GM12878 (cell line): ENCODE measurements at regions not wholly inside any gene's neighbourhood (a gene's known extent, or its start where the extent isn't known, plus 50 kb on each side); places are given as distances from the start of the nearest gene placed in this dataset.

Experiments used
- ATAC-seq: fragments of 200-7000 bp; cut with Tn5 transposase; 3 replicates; pipeline ENCODE4 v1.9.1; 2020; ENCODE audit warnings: mild to moderate bottlenecking, moderate library complexity
- BruUV-seq: library from RNA; stranded (reverse); fragments of 400-500 nt; replicated peaks from 2 replicates; lab custom pipeline; 2021; lab: Mats Ljungman, UMichigan
- CTCF ChIA-PET: fragments of 300-600 bp; sonication (Branson Sonifier 250); formaldehyde crosslinking; extraction: SDS; loops from one replicate; lab custom pipeline; 2021; ENCODE audit warnings: inconsistent platforms; lab: Yijun Ruan, JAX
- POLR2A ChIA-PET: fragments of 350-600 bp; formaldehyde crosslinking; extraction: SDS; loops from one replicate; lab custom pipeline; 2021; ENCODE audit warnings: inconsistent platforms; lab: Charles Lee
- RAD21 ChIA-PET: fragments of 300-600 bp; sonication (Branson Sonifier 250); formaldehyde crosslinking; loops from one replicate; lab custom pipeline; 2023; ENCODE audit warnings: antibody characterized with exemption; ENCODE audit not compliant: unreplicated experiment; lab: Charles Lee
- SMC1A ChIA-PET: fragments of 300-600 bp; sonication (Branson Sonifier 250); formaldehyde crosslinking; loops from one replicate; lab custom pipeline; 2023; ENCODE audit not compliant: unreplicated experiment, uncharacterized antibody; lab: Charles Lee
- DNase-seq: peaks from one replicate; pipeline ENCODE4 v3.0.0-alpha.2; 2011; ENCODE audit warnings: low read depth, low spot score
- FAIRE-seq: peaks from 3 replicates; lab custom pipeline; 2011; peaks lifted over from hg19 to GRCh38; lab: Jason Lieb, UNC
- H2AFZ ChIP-seq: 2 replicates; pipeline ENCODE4 v1.6.0; 2011; ENCODE audit warnings: low read depth, low read length, control low read depth; ENCODE audit not compliant: control insufficient read depth
- H3K27ac ChIP-seq: 2 replicates; pipeline ENCODE4 v1.5.1; 2011; ENCODE audit warnings: control low read depth; ENCODE audit not compliant: control insufficient read depth, insufficient read depth
- H3K27me3 ChIP-seq, 2 experiments: replicated peaks in 1 of 2; 2 replicates each; pipeline versions ENCODE4 v1.6.0 to v1.6.1; 2011; ENCODE audit warnings: low read length in 1 of 2; ENCODE audit not compliant: control insufficient read depth in 2 of 2, insufficient read depth in 2 of 2
- H3K36me3 ChIP-seq, 2 experiments: 2 replicates each; pipeline ENCODE4 v1.5.1; 2011; ENCODE audit warnings: low read length in 1 of 2; ENCODE audit not compliant: control insufficient read depth in 2 of 2, insufficient read depth in 2 of 2
- H3K4me1 ChIP-seq: 2 replicates; pipeline ENCODE4 v1.6.1; 2011; ENCODE audit warnings: mild to moderate bottlenecking, low read length, moderate library complexity, mixed read lengths; ENCODE audit not compliant: control insufficient read depth, insufficient read depth
- H3K4me2 ChIP-seq: 2 replicates; pipeline ENCODE4 v1.6.0; 2011; ENCODE audit warnings: control low read depth; ENCODE audit not compliant: control insufficient read depth, insufficient read depth
- H3K4me3 ChIP-seq: fragments of 200-600 bp; sonication (generic); 2 replicates; pipeline ENCODE4 v1.5.1; 2016
- H3K79me2 ChIP-seq: 2 replicates; pipeline ENCODE4 v1.6.0; 2011; ENCODE audit warnings: low read length; ENCODE audit not compliant: control insufficient read depth, insufficient read depth
- H3K9ac ChIP-seq: 2 replicates; pipeline ENCODE4 v1.8.0; 2011; ENCODE audit warnings: low read length, control low read depth, mixed read lengths; ENCODE audit not compliant: control insufficient read depth, insufficient read depth
- H3K9me3 ChIP-seq: replicated peaks from 3 replicates; pipeline ENCODE4 v1.5.1; 2011; ENCODE audit warnings: mild to moderate bottlenecking, low read length; ENCODE audit not compliant: control insufficient read depth, insufficient read depth
- H4K20me1 ChIP-seq: 2 replicates; pipeline ENCODE4 v1.6.0; 2011; ENCODE audit not compliant: control insufficient read depth, insufficient read depth
- BCL11A ChIP-seq: IDR thresholded peaks from 2 replicates; pipeline ENCODE4 v1.6.1; 2011; ENCODE audit warnings: low read depth, low read length
- CHD2 ChIP-seq: IDR thresholded peaks from 2 replicates; pipeline ENCODE4 v1.6.1; 2011; ENCODE audit warnings: low read depth, low read length, improper control_type of control experiment, borderline replicate concordance
- FOXK2 ChIP-seq: fragments of 450-650 bp; IDR thresholded peaks from 2 replicates; pipeline ENCODE4 v1.6.1; 2017; ENCODE audit warnings: mild to moderate bottlenecking, moderate library complexity
- FOXM1 ChIP-seq: IDR thresholded peaks from 2 replicates; pipeline ENCODE4 v1.6.1; 2012; ENCODE audit warnings: low read depth, mild to moderate bottlenecking, inconsistent platforms, low read length, moderate library complexity
- MEF2B ChIP-seq: fragments of 450-650 bp; IDR thresholded peaks from 2 replicates; pipeline ENCODE4 v1.6.1; 2018; ENCODE audit warnings: mild to moderate bottlenecking, moderate library complexity; ENCODE audit not compliant: partially characterized antibody, poor library complexity, severe bottlenecking
- NFYA ChIP-seq: IDR thresholded peaks from 2 replicates; pipeline ENCODE4 v1.6.1; 2011; ENCODE audit warnings: low read depth, mild to moderate bottlenecking, low read length, improper control_type of control experiment, borderline replicate concordance
- NR2C2 ChIP-seq: IDR thresholded peaks from 2 replicates; pipeline ENCODE4 v1.6.1; 2011; ENCODE audit warnings: borderline replicate concordance, low read depth; ENCODE audit not compliant: control insufficient read depth, insufficient read length
- PML ChIP-seq: IDR thresholded peaks from 2 replicates; pipeline ENCODE4 v1.6.1; 2012; ENCODE audit warnings: low read length, inconsistent platforms
- SMARCA5 ChIP-seq: fragments of 450-650 bp; IDR thresholded peaks from 2 replicates; pipeline ENCODE4 v1.6.1; 2017; ENCODE audit warnings: mild to moderate bottlenecking
- SREBF1 ChIP-seq: IDR thresholded peaks from 2 replicates; pipeline ENCODE4 v1.6.1; 2012; ENCODE audit warnings: mild to moderate bottlenecking, low read length
- SUPT20H ChIP-seq: IDR thresholded peaks from 2 replicates; pipeline ENCODE4 v1.6.1; 2011; ENCODE audit warnings: low read depth, mild to moderate bottlenecking, low read length, moderate library complexity, borderline replicate concordance; ENCODE audit not compliant: control insufficient read depth
- TCF3 ChIP-seq: IDR thresholded peaks from 2 replicates; pipeline ENCODE4 v1.6.1; 2012; ENCODE audit warnings: low read depth, mild to moderate bottlenecking, low read length, borderline replicate concordance; ENCODE audit not compliant: insufficient read depth
- WRNIP1 ChIP-seq: IDR thresholded peaks from 2 replicates; pipeline ENCODE4 v1.6.1; 2011; ENCODE audit warnings: low read depth, low read length, improper control_type of control experiment, borderline replicate concordance
- YBX1 ChIP-seq: fragments of 450-650 bp; IDR thresholded peaks from 2 replicates; pipeline ENCODE4 v1.6.1; 2016; ENCODE audit warnings: antibody characterized with exemption
- WGBS: methylation state at CpG from one replicate; pipeline ENCODE4 v1.1.6; 2016; ENCODE audit warnings: low lambda C conversion rate; ENCODE audit not compliant: insufficient replicate concordance, insufficient coverage; ENCODE audit errors: missing lambda C conversion rate; 5-methylcytosine and 5-hydroxymethylcytosine counted together
- in situ Hi-C: fragments of 300-500 bp; cut with MboI; formaldehyde crosslinking; loops from 9 replicates; pipeline ENCODE4 v1.14.3; 2018; ENCODE audit warnings: mixed read lengths
- intact Hi-C: fragments of 100-400 bp; cut with micrococcal nuclease; formaldehyde crosslinking; loops from one replicate; pipeline ENCODE4 v1.14.2; 2022; ENCODE audit not compliant: unreplicated experiment
- TF ChIP-seq, protein P1 (sequence below): fragments of 150-350 bp; IDR thresholded peaks from 2 replicates; pipeline ENCODE4 v1.6.1; 2014; ENCODE audit warnings: mild to moderate bottlenecking, low read depth, low read length
- TF ChIP-seq, protein P2 (sequence below): IDR thresholded peaks from 2 replicates; pipeline ENCODE4 v1.6.1; 2011; ENCODE audit warnings: borderline replicate concordance, low read depth, mild to moderate bottlenecking, moderate library complexity, mixed read lengths, low read length; ENCODE audit not compliant: insufficient read depth; ENCODE audit errors: extremely low read length

DNA sequence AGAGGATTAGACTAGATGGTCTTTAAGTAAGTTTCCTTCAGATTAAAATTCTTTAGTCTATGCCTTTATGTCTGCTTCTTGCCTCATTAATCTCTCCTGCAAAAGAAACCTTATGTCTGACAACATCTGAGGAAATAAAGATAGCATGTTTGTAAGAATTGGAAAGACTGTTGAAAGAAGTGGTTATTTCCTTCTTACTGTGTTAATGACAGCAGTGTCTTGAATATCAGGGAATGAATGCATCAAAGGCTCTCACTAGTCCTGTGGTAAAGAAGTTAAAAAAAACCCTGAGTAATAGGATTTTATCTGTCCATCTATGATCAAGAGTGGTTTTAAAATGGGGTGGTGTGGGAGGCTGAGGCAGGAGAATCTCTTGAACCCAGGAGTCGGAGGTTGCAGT, 302.0 kb downstream of the PRL start:
- RAD21 ChIA-PET: no interaction called here
- no TSS peak for BruUV-seq
- 100% methylated on average over 1 of the region's 1 CpG for WGBS

More for the DNA sequence above, 302.0 kb downstream of the PRL start:
- ChIA-PET POLR2A (no interaction called here), CTCF (no interaction called here), SMC1A (no interaction called here)
- Histone ChIP-seq H3K4me3 (no peak overlapping the region), H3K9ac (no peak overlapping the region), H4K20me1 (no peaks in the 10 kb centered on the region), H3K79me2 (no peaks in the 10 kb centered on the region), H3K9me3 (no peaks in the 10 kb centered on the region), H3K4me1 (no peaks in the 10 kb centered on the region; the same call in 1 of the 2 replicates), H3K36me3 (no peaks in the 10 kb centered on the region), H3K27ac (no peak overlapping the region), H3K27me3 (no peaks in the 10 kb centered on the region), H3K4me2 (no peak overlapping the region), H2AFZ (no peak overlapping the region)
- FAIRE-seq: no peak
- intact Hi-C loops (no loop called here), in situ Hi-C loops (no loop called here)
- DNase-seq: no peak
- TF ChIP-seq, protein P1, sequence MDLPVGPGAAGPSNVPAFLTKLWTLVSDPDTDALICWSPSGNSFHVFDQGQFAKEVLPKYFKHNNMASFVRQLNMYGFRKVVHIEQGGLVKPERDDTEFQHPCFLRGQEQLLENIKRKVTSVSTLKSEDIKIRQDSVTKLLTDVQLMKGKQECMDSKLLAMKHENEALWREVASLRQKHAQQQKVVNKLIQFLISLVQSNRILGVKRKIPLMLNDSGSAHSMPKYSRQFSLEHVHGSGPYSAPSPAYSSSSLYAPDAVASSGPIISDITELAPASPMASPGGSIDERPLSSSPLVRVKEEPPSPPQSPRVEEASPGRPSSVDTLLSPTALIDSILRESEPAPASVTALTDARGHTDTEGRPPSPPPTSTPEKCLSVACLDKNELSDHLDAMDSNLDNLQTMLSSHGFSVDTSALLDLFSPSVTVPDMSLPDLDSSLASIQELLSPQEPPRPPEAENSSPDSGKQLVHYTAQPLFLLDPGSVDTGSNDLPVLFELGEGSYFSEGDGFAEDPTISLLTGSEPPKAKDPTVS: no peak
- TF ChIP-seq MEF2B (no peak), BCL11A (no peak), NR2C2 (no peak), WRNIP1 (no peak), NFYA (no peak), FOXK2 (no peak), FOXM1 (no peak), SUPT20H (no peak), SREBF1 (no peak), YBX1 (no peak), TCF3 (no peak), PML (no peak), SMARCA5 (no peak), CHD2 (no peak)
- TF ChIP-seq, protein P2, sequence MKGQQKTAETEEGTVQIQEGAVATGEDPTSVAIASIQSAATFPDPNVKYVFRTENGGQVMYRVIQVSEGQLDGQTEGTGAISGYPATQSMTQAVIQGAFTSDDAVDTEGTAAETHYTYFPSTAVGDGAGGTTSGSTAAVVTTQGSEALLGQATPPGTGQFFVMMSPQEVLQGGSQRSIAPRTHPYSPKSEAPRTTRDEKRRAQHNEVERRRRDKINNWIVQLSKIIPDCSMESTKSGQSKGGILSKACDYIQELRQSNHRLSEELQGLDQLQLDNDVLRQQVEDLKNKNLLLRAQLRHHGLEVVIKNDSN: no peak
- no peak for ATAC-seq
